ENCODE measurements at regions not wholly inside any gene's neighbourhood (a gene's known extent, or its start where the extent isn't known, plus 50 kb on each side); places are given as distances from the start of the nearest gene placed in this dataset.

- FAIRE-seq: no peak
- DNase-seq (ENCODE audit: low spot score): no peak
Observed at GRCh38 chr3:30353711-30354467, 252.5 kb upstream of the TGFBR2 start.

- FAIRE-seq (no peak), DNase-seq (ENCODE audit: low spot score) (no peak)
Observed at GRCh38 chr3:30354513-30354912, 251.9 kb upstream of the TGFBR2 start.

GRCh38 chr3:30354972-30355371 lies 251.4 kb upstream of the TGFBR2 start:
- no peak for FAIRE-seq
- no peak for DNase-seq (ENCODE audit: low spot score)

- no peak for DNase-seq (ENCODE audit: low spot score)
- no peak for FAIRE-seq
Observed at GRCh38 chr3:30355622-30356021, 250.8 kb upstream of the TGFBR2 start.

- FAIRE-seq (no peak), DNase-seq (ENCODE audit: low spot score) (no peak)
Observed at GRCh38 chr3:30356866-30357753, 249.3 kb upstream of the TGFBR2 start.

- DNase-seq (ENCODE audit: low spot score): no peak
- no peak for FAIRE-seq
Observed at GRCh38 chr3:30357897-30358296, 248.5 kb upstream of the TGFBR2 start.

GRCh38 chr3:30358871-30359270 lies 247.5 kb upstream of the TGFBR2 start:
- DNase-seq (ENCODE audit: low spot score) (no peak), FAIRE-seq (no peak)

- FAIRE-seq (no peak), DNase-seq (ENCODE audit: low spot score) (no peak)
Observed at GRCh38 chr3:30368978-30369377, 237.4 kb upstream of the TGFBR2 start.

GRCh38 chr3:30370681-30371271 lies 235.6 kb upstream of the TGFBR2 start:
- FAIRE-seq (no peak), DNase-seq (ENCODE audit: low spot score) (no peak)

- no peak for DNase-seq (ENCODE audit: low spot score)
- no peak for FAIRE-seq
Observed at GRCh38 chr3:30372837-30373236, 233.6 kb upstream of the TGFBR2 start.

GRCh38 chr3:30384546-30385072 lies 221.8 kb upstream of the TGFBR2 start:
- FAIRE-seq (no peak), DNase-seq (ENCODE audit: low spot score) (no peak)

GRCh38 chr3:30393079-30393478 lies 213.3 kb upstream of the TGFBR2 start:
- FAIRE-seq: no peak
- no peak for DNase-seq (ENCODE audit: low spot score)

- FAIRE-seq (no peak), DNase-seq (ENCODE audit: low spot score) (no peak)
Observed at GRCh38 chr3:30397030-30397429, 209.4 kb upstream of the TGFBR2 start.

GRCh38 chr3:30399394-30400181 lies 206.8 kb upstream of the TGFBR2 start:
- no peak for FAIRE-seq
- DNase-seq (ENCODE audit: low spot score): no peak

- no peak for FAIRE-seq
Observed at GRCh38 chr3:30400926-30401325, 205.5 kb upstream of the TGFBR2 start.

GRCh38 chr3:30401971-30402370 lies 204.4 kb upstream of the TGFBR2 start:
- FAIRE-seq (no peak), DNase-seq (ENCODE audit: low spot score) (no peak)

More at GRCh38 chr3:30400926-30401325, 205.5 kb upstream of the TGFBR2 start:
- DNase-seq (ENCODE audit: low spot score): no peak

- FAIRE-seq: no peak
- DNase-seq (ENCODE audit: low spot score): no peak
Observed at GRCh38 chr3:30407651-30408050, 198.8 kb upstream of the TGFBR2 start.

- FAIRE-seq (no peak), DNase-seq (ENCODE audit: low spot score) (no peak)
Observed at GRCh38 chr3:30408105-30408557, 198.3 kb upstream of the TGFBR2 start.

- no peak for FAIRE-seq
- no peak for DNase-seq (ENCODE audit: low spot score)
Observed at GRCh38 chr3:30418443-30418842, 188.0 kb upstream of the TGFBR2 start.

- FAIRE-seq (no peak), DNase-seq (ENCODE audit: low spot score) (no peak)
Observed at GRCh38 chr3:30421266-30421665, 185.1 kb upstream of the TGFBR2 start.
